HUDEP-2 (cell line): ENCODE measurements at regions not wholly inside any gene's neighbourhood (a gene's known extent, or its start where the extent isn't known, plus 50 kb on each side); places are given as distances from the start of the nearest gene placed in this dataset.
"Not testable (repeated sequence)": the region's sequence is repeated elsewhere in the genome, so short reads cannot be mapped to it uniquely, and the experiment has no call there.

Source experiments
- DNase-seq, 76 experiments: peaks; one replicate each; lab custom pipeline; 2025; ENCODE audit not compliant: unreplicated experiment in 76 of 76; lab: John Stamatoyannopoulos, UW

- DNase-seq, result peak in 3 of 76 experiments; percentile 3 to 6 (median 4)
These were observed 256.3 kb upstream of the MINDY3 start for GRCh38 chr10:16116404-16117304.

GRCh38 chr10:16117305-16117695 lies 257.0 kb upstream of the MINDY3 start:
- no peak for DNase-seq

- DNase-seq, result no peak
These were observed 259.1 kb upstream of the MINDY3 start for GRCh38 chr10:16119445-16119844.

- DNase-seq, result no peak
These were observed 260.3 kb upstream of the MINDY3 start for GRCh38 chr10:16120563-16120962.

GRCh38 chr10:16141499-16141898 lies 281.2 kb upstream of the MINDY3 start:
- no peak for DNase-seq

- no peak for DNase-seq
These were observed 286.7 kb upstream of the MINDY3 start for GRCh38 chr10:16146993-16147392.

GRCh38 chr10:16155834-16156233 lies 281.0 kb upstream of the PTER start:
- DNase-seq, result no peak

GRCh38 chr10:16156681-16157080 lies 280.1 kb upstream of the PTER start:
- DNase-seq, result no peak

GRCh38 chr10:16165067-16165466 lies 271.7 kb upstream of the PTER start:
- DNase-seq, result not testable (repeated sequence)

GRCh38 chr10:16182144-16182543 lies 254.7 kb upstream of the PTER start:
- no peak for DNase-seq

GRCh38 chr10:16182688-16183087 lies 254.1 kb upstream of the PTER start:
- DNase-seq, result no peak

GRCh38 chr10:16184096-16184597 lies 252.7 kb upstream of the PTER start:
- no peak for DNase-seq

- no peak for DNase-seq
These were observed 251.9 kb upstream of the PTER start for GRCh38 chr10:16184906-16185305.

- DNase-seq, result no peak
These were observed 250.2 kb upstream of the PTER start for GRCh38 chr10:16186564-16186963.

GRCh38 chr10:16187161-16187560 lies 249.6 kb upstream of the PTER start:
- no peak for DNase-seq

- DNase-seq, result no peak
These were observed 244.5 kb upstream of the PTER start for GRCh38 chr10:16192337-16192736.

GRCh38 chr10:16193241-16193640 lies 243.6 kb upstream of the PTER start:
- no peak for DNase-seq

- no peak for DNase-seq
These were observed 241.5 kb upstream of the PTER start for GRCh38 chr10:16195178-16195769.

GRCh38 chr10:16195894-16196293 lies 240.9 kb upstream of the PTER start:
- DNase-seq, result no peak

- DNase-seq, result no peak
These were observed 237.6 kb upstream of the PTER start for GRCh38 chr10:16199216-16199615.

- DNase-seq, result not testable (repeated sequence)
These were observed 213.2 kb upstream of the PTER start for GRCh38 chr10:16223618-16224017.

GRCh38 chr10:16227674-16228073 lies 209.1 kb upstream of the PTER start:
- no peak for DNase-seq
